ENCODE measurements at regions not wholly inside any gene's neighbourhood (a gene's known extent, or its start where the extent isn't known, plus 50 kb on each side); places are given as distances from the start of the nearest gene placed in this dataset.

GRCh38 chr10:10662716-10663408 is 354.8 kb upstream of the CELF2 start:
- H3K27ac ChIP-seq = no peak overlapping the region
- H3K4me3 ChIP-seq = no peak overlapping the region
- TF ChIP-seq POLR2A (IDR thresholded peaks at IDR 0.05; ENCODE audit: low read length) = no peak
- 0 out of 3 replicates have a peak, but pooled peaks cover 2% of the 10 kb centered on the region for H3K9me3 ChIP-seq
- no peaks in the 10 kb centered on the region for H3K4me1 ChIP-seq
- DNase-seq (ENCODE audit: low read depth in 1 of 2, low spot score in 1 of 2) = no peak
- POLR2A ChIA-PET = no interaction called here
- no peak for ATAC-seq
- FAIRE-seq = no peak
- CTCF ChIA-PET = interaction anchor here (1.0 kb wide), 1 partner anchor 28 kb away, joined by 3 read pairs; no protein-coding TSS in a partner anchor
- H3K4me2 ChIP-seq = no peak overlapping the region
- WGBS (ENCODE audit: missing lambda C conversion rate) = 4% methylated on average over 6 of the region's 6 CpGs

- H3K4me1 ChIP-seq = no peaks in the 10 kb centered on the region
- FAIRE-seq (no peak), ATAC-seq (no peak), DNase-seq (ENCODE audit: low read depth in 1 of 2, low spot score in 1 of 2) (no peak)
- ChIA-PET POLR2A (no interaction called here), CTCF (interaction anchor here (1.9 kb wide), 1 partner anchor 21 kb away, joined by 5 read pairs; no protein-coding TSS in a partner anchor)
- 0 out of 3 replicates have a peak, but pooled peaks cover 2% of the 10 kb centered on the region for H3K9me3 ChIP-seq
- 36% methylated on average over 3 of the region's 3 CpGs for WGBS (ENCODE audit: missing lambda C conversion rate)
- H3K4me3 ChIP-seq = no peak overlapping the region
- no peak for TF ChIP-seq POLR2AphosphoS2 (conservative IDR thresholded peaks at IDR 0.05; ENCODE audit: low read length)
- TF ChIP-seq HDAC2 (IDR thresholded peaks at IDR 0.05) = no peak
- no peak for TF ChIP-seq CHD4 (IDR thresholded peaks at IDR 0.05; ENCODE audit: borderline replicate concordance)
- TF ChIP-seq NFE2L2 (conservative IDR thresholded peaks at IDR 0.05; ENCODE audit: low read length) = no peak
- TF ChIP-seq, protein P1, sequence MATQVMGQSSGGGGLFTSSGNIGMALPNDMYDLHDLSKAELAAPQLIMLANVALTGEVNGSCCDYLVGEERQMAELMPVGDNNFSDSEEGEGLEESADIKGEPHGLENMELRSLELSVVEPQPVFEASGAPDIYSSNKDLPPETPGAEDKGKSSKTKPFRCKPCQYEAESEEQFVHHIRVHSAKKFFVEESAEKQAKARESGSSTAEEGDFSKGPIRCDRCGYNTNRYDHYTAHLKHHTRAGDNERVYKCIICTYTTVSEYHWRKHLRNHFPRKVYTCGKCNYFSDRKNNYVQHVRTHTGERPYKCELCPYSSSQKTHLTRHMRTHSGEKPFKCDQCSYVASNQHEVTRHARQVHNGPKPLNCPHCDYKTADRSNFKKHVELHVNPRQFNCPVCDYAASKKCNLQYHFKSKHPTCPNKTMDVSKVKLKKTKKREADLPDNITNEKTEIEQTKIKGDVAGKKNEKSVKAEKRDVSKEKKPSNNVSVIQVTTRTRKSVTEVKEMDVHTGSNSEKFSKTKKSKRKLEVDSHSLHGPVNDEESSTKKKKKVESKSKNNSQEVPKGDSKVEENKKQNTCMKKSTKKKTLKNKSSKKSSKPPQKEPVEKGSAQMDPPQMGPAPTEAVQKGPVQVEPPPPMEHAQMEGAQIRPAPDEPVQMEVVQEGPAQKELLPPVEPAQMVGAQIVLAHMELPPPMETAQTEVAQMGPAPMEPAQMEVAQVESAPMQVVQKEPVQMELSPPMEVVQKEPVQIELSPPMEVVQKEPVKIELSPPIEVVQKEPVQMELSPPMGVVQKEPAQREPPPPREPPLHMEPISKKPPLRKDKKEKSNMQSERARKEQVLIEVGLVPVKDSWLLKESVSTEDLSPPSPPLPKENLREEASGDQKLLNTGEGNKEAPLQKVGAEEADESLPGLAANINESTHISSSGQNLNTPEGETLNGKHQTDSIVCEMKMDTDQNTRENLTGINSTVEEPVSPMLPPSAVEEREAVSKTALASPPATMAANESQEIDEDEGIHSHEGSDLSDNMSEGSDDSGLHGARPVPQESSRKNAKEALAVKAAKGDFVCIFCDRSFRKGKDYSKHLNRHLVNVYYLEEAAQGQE (IDR thresholded peaks at IDR 0.05) = no peak
- TF ChIP-seq, protein P2, sequence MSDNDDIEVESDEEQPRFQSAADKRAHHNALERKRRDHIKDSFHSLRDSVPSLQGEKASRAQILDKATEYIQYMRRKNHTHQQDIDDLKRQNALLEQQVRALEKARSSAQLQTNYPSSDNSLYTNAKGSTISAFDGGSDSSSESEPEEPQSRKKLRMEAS (IDR thresholded peaks at IDR 0.05) = no peak
- TF ChIP-seq FOSL2 (IDR thresholded peaks at IDR 0.05) = no peak
- TF ChIP-seq FOSL2 (CRISPR knock-in tag; IDR thresholded peaks at IDR 0.05) = no peak
- TF ChIP-seq MYC (IDR thresholded peaks at IDR 0.05; ENCODE audit: borderline replicate concordance, low read length) = no peak
- TF ChIP-seq USF2 (IDR thresholded peaks at IDR 0.05) = no peak
- TF ChIP-seq SREBF2 (IDR thresholded peaks at IDR 0.05) = no peak
- TF ChIP-seq JUN (IDR thresholded peaks at IDR 0.05) = no peak
- no peak for TF ChIP-seq HMGXB4 (CRISPR knock-in tag; IDR thresholded peaks at IDR 0.05; ENCODE audit: borderline replicate concordance)
- TF ChIP-seq GATA3 (IDR thresholded peaks at IDR 0.05; ENCODE audit: borderline replicate concordance) = no peak
- H3K4me2 ChIP-seq = no peak overlapping the region
- H3K27ac ChIP-seq = no peak overlapping the region
Measured at GRCh38 chr10:10663622-10664021, 354.1 kb upstream of the CELF2 start.

- ChIA-PET CTCF (no interaction called here), POLR2A (no interaction called here)
- H3K4me2 ChIP-seq = no peak overlapping the region
- H3K27ac ChIP-seq = no peak overlapping the region
- H3K9me3 ChIP-seq = 0 out of 3 replicates have a peak, but pooled peaks cover 2% of the 10 kb centered on the region
- DNase-seq (ENCODE audit: low read depth in 1 of 2, low spot score in 1 of 2) (no peak), ATAC-seq (no peak), FAIRE-seq (no peak)
- H3K4me1 ChIP-seq = no peaks in the 10 kb centered on the region
- WGBS (ENCODE audit: missing lambda C conversion rate) = 14% methylated on average over 6 of the region's 6 CpGs
- no peak for TF ChIP-seq HOXA7 (CRISPR knock-in tag; IDR thresholded peaks at IDR 0.05)
- TF ChIP-seq NFE2L2 (conservative IDR thresholded peaks at IDR 0.05; ENCODE audit: low read length) = no peak
- TF ChIP-seq MAZ (IDR thresholded peaks at IDR 0.05; ENCODE audit: borderline replicate concordance, low read depth, low read length) = no peak
- TF ChIP-seq BHLHE40 (IDR thresholded peaks at IDR 0.05; ENCODE audit: low read depth, low read length) = no peak
- TF ChIP-seq EP300 (IDR thresholded peaks at IDR 0.05) = no peak
- TF ChIP-seq FOSL2 (IDR thresholded peaks at IDR 0.05) = no peak
- TF ChIP-seq FOSL2 (CRISPR knock-in tag; IDR thresholded peaks at IDR 0.05) = no peak
- no peak for TF ChIP-seq ATOH8 (CRISPR knock-in tag; IDR thresholded peaks at IDR 0.05; ENCODE audit: low read depth)
- no peak for TF ChIP-seq MAFK (IDR thresholded peaks at IDR 0.05; ENCODE audit: partially characterized antibody)
- no peak for TF ChIP-seq KDM1A (IDR thresholded peaks at IDR 0.05; ENCODE audit: low read depth)
- TF ChIP-seq SREBF2 (IDR thresholded peaks at IDR 0.05) = no peak
- TF ChIP-seq TP53 (CRISPR knock-in tag; IDR thresholded peaks at IDR 0.05) = no peak
- no peak for TF ChIP-seq KDM5A (IDR thresholded peaks at IDR 0.05)
- TF ChIP-seq, protein P3, sequence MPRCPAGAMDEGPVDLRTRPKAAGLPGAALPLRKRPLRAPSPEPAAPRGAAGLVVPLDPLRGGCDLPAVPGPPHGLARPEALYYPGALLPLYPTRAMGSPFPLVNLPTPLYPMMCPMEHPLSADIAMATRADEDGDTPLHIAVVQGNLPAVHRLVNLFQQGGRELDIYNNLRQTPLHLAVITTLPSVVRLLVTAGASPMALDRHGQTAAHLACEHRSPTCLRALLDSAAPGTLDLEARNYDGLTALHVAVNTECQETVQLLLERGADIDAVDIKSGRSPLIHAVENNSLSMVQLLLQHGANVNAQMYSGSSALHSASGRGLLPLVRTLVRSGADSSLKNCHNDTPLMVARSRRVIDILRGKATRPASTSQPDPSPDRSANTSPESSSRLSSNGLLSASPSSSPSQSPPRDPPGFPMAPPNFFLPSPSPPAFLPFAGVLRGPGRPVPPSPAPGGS (IDR thresholded peaks at IDR 0.05) = no peak
- TF ChIP-seq EHF (CRISPR knock-in tag; IDR thresholded peaks at IDR 0.05) = no peak
- TF ChIP-seq JUNB (IDR thresholded peaks at IDR 0.05) = no peak
- no peak overlapping the region for H3K4me3 ChIP-seq
Measured at GRCh38 chr10:10665750-10666149, 351.9 kb upstream of the CELF2 start.
